Sigmoid colon (tissue), 6 donors: ENCODE measurements at regions not wholly inside any gene's neighbourhood (a gene's known extent, or its start where the extent isn't known, plus 50 kb on each side); places are given as distances from the start of the nearest gene placed in this dataset.

Source experiments
- DNase-seq: peaks from one replicate; pipeline ENCODE4 v3.0.0-alpha.2; 2019
- H3K27ac ChIP-seq, 4 donors: fragments of 200-600 bp; sonication (generic); one replicate each; pipeline ENCODE4 v1.5.1; 2016 to 2019; ENCODE audit warnings: mild to moderate bottlenecking in 1 of 4
- H3K27me3 ChIP-seq, 3 donors: fragments of 200-600 bp; sonication (generic); one replicate each; pipeline ENCODE4 v1.5.1; 2019; ENCODE audit warnings: mild to moderate bottlenecking in 1 of 3
- H3K36me3 ChIP-seq, 4 donors: fragments of 200-600 bp; sonication (generic); one replicate each; pipeline ENCODE4 v1.5.1; 2016 to 2019
- H3K4me1 ChIP-seq, 4 donors: fragments of 200-600 bp; sonication (generic); one replicate each; pipeline ENCODE4 v1.5.1; 2017 to 2019
- H3K4me3 ChIP-seq, 4 donors: fragments of 200-600 bp; sonication (generic); one replicate each; pipeline ENCODE4 v1.5.1; 2017 to 2019; ENCODE audit warnings: mild to moderate bottlenecking in 2 of 4, moderate library complexity in 1 of 4
- H3K9me3 ChIP-seq, 4 donors: fragments of 200-600 bp in 3 of 4; sonication (generic) in 3 of 4; one replicate each; pipeline versions ENCODE4 v1.5.1 to v1.6.1; 2013 to 2019
- EP300 ChIP-seq, 4 donors: sonication (generic); formaldehyde crosslinking; IDR thresholded peaks; one replicate each; pipeline ENCODE4 v1.6.1; 2017; ENCODE audit warnings: antibody characterized with exemption in 4 of 4
- POLR2A ChIP-seq, 2 donors: fragments of 450-650 bp; IDR thresholded peaks; one replicate each; pipeline ENCODE4 v1.6.1; 2016; ENCODE audit warnings: antibody characterized with exemption in 2 of 2, mild to moderate bottlenecking in 2 of 2, moderate library complexity in 2 of 2
- POLR2AphosphoS5 ChIP-seq, 4 donors: sonication (generic); formaldehyde crosslinking; IDR thresholded peaks; one replicate each; pipeline ENCODE4 v1.6.1; 2017; ENCODE audit warnings: antibody characterized with exemption in 4 of 4
- WGBS, 2 donors: extraction: QIAGEN DNeasy Blood & Tissue Kit; methylation state at CpG; one replicate each; pipeline ENCODE4 v1.1.7; 2013; 5-methylcytosine and 5-hydroxymethylcytosine counted together
- intact Hi-C: fragments of 100-400 bp; cut with DNase I; formaldehyde crosslinking; loops from one replicate; pipeline ENCODE4 v1.15.1; 2023
- TF ChIP-seq, protein P1 (sequence below), 4 experiments: fragments of 450-650 bp in 3 of 4; fragments of 200-600 bp in 1 of 4; IDR thresholded peaks; one replicate each; pipeline ENCODE4 v1.5.1; 2016 to 2019; ENCODE audit warnings: antibody characterized with exemption in 4 of 4, mild to moderate bottlenecking in 3 of 4, moderate library complexity in 2 of 4
- donor health status: healthy with polysubstance abuse.
- donor health status: healthy.

DNA sequence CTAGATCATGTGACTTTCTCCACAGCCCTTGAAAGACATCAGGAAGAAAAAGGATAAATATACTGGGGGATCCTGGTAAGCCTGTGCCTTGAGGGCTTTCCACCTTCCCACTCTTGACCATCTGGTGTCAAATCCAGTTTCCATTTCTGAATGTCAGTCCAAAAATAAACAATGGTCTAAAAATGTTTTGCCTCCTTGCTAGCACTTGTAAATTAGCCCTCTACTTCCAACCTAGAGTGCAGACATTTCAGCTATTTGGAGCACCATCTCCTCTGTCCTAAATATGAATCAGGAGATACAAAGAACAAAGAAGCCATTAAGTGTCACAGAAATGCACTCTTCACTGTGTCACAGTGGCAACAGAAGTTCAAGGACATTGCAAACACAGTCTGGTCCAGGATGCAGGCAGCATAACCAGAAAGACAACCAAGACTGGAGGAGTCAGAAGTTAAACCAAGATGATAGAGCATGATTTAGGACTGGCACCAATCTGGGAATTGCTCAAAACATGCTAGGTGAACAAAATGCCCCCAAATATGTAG is 88.1 kb downstream of the CCDC34 start:
- Histone ChIP-seq H3K4me3 (no peak overlapping the region), H3K4me1 (no peaks in the 10 kb centered on the region), H3K9me3 (peaks cover 0 to 7% (median 0%) of the 10 kb centered on the region in 4 donors), H3K27ac (no peak overlapping the region), H3K36me3 (no peaks in the 10 kb centered on the region), H3K27me3 (no peaks in the 10 kb centered on the region)
- TF ChIP-seq, protein P1, sequence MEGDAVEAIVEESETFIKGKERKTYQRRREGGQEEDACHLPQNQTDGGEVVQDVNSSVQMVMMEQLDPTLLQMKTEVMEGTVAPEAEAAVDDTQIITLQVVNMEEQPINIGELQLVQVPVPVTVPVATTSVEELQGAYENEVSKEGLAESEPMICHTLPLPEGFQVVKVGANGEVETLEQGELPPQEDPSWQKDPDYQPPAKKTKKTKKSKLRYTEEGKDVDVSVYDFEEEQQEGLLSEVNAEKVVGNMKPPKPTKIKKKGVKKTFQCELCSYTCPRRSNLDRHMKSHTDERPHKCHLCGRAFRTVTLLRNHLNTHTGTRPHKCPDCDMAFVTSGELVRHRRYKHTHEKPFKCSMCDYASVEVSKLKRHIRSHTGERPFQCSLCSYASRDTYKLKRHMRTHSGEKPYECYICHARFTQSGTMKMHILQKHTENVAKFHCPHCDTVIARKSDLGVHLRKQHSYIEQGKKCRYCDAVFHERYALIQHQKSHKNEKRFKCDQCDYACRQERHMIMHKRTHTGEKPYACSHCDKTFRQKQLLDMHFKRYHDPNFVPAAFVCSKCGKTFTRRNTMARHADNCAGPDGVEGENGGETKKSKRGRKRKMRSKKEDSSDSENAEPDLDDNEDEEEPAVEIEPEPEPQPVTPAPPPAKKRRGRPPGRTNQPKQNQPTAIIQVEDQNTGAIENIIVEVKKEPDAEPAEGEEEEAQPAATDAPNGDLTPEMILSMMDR (IDR thresholded peaks at IDR 0.05): no peak
- TF ChIP-seq POLR2A (IDR thresholded peaks at IDR 0.05) (no peak), POLR2AphosphoS5 (IDR thresholded peaks at IDR 0.05) (no peak), EP300 (IDR thresholded peaks at IDR 0.05) (no peak)
- intact Hi-C loops: no loop called here
- no peak for DNase-seq

DNA sequence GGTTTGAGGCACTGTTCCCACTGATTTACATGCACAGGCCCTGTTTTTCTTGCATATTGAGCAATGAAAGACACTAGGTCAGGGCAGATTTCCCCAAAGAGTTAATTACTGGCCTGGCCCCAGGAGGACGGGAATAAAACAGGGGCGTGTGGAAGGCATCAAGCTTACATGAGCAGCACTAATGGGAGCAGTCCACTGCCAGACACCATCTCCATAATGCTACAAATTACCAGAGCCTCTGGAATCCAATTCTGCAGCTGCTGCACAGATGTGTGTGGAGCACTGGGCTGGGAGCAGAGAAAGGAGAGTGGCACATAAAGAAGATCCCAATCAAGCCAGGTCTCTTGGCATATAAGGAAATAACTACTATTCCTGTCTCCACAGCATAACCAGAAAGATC is 96.9 kb downstream of the CCDC34 start:
- intact Hi-C loops: no loop called here
- H3K4me1 ChIP-seq: no peaks in the 10 kb centered on the region
- TF ChIP-seq, protein P1 (IDR thresholded peaks at IDR 0.05): no peak
- TF ChIP-seq POLR2A (IDR thresholded peaks at IDR 0.05) (no peak), EP300 (IDR thresholded peaks at IDR 0.05) (no peak), POLR2AphosphoS5 (IDR thresholded peaks at IDR 0.05) (no peak)
- H3K9me3 ChIP-seq: peaks cover 0 to 1% (median 0%) of the 10 kb centered on the region in 4 donors
- H3K36me3 ChIP-seq: no peaks in the 10 kb centered on the region
- H3K27ac ChIP-seq: no peak overlapping the region
- H3K4me3 ChIP-seq: no peak overlapping the region
- no peak for DNase-seq
- 27 to 68% methylated on average over 2 of the region's 2 CpGs for WGBS, 2 donors
- H3K27me3 ChIP-seq: no peaks in the 10 kb centered on the region

DNA sequence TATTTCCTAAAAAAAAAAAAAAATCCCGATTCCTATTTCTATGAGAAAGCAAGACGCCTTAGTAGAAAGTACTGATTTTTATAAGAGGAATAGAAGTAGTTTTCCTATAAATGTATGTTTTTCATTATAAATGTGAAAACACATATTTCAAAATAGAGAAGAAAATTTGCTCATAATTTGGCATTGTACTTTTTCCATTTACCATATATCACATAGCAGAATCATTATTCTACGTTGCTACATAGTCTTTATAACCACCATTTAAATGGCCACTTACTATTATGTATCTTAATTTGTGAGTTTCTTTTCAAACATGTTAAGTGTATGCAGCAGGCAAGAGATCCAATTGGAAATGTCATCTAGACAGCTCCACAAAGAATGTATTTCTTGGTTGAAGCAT is 99.0 kb downstream of the CCDC34 start:
- Histone ChIP-seq H3K36me3 (no peaks in the 10 kb centered on the region), H3K4me3 (no peak overlapping the region), H3K27ac (no peak overlapping the region), H3K4me1 (no peaks in the 10 kb centered on the region), H3K27me3 (no peaks in the 10 kb centered on the region), H3K9me3 (no peaks in the 10 kb centered on the region)
- TF ChIP-seq, protein P1 (IDR thresholded peaks at IDR 0.05): no peak
- TF ChIP-seq POLR2A (IDR thresholded peaks at IDR 0.05): no peak
- no peak for TF ChIP-seq POLR2AphosphoS5 (IDR thresholded peaks at IDR 0.05)
- TF ChIP-seq EP300 (IDR thresholded peaks at IDR 0.05): no peak
- intact Hi-C loops: no loop called here
- DNase-seq: no peak
- 85 to 95% methylated on average over 3 of the region's 3 CpGs for WGBS, 2 donors

DNA sequence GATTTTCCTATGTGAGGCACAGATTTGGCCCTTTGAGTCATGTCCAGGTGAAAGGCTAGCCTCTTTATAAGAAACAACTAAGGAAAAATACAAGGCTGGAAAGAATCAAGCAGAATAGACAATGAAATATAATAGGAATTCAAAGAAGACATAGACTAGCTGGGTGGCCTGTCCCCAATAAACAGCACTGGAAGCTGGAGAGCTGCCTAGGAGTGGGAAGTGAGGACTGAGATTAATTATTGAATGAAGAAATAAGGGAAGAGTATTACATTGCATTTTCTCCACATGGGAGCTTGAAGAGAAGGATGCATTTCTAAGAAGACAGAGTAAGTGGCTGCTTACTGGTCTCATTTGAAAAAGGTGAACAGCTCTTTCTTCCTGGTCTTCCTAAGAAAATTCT is 100.0 kb downstream of the CCDC34 start:
- H3K36me3 ChIP-seq: no peaks in the 10 kb centered on the region
- H3K9me3 ChIP-seq: no peaks in the 10 kb centered on the region
- H3K27me3 ChIP-seq: no peaks in the 10 kb centered on the region
- no peak for TF ChIP-seq POLR2A (IDR thresholded peaks at IDR 0.05)
- TF ChIP-seq, protein P1 (IDR thresholded peaks at IDR 0.05): no peak
- TF ChIP-seq POLR2AphosphoS5 (IDR thresholded peaks at IDR 0.05): no peak
- intact Hi-C loops: no loop called here
- H3K27ac ChIP-seq: no peak overlapping the region
- H3K4me1 ChIP-seq: no peaks in the 10 kb centered on the region
- no peak for DNase-seq
- H3K4me3 ChIP-seq: no peak overlapping the region

DNA sequence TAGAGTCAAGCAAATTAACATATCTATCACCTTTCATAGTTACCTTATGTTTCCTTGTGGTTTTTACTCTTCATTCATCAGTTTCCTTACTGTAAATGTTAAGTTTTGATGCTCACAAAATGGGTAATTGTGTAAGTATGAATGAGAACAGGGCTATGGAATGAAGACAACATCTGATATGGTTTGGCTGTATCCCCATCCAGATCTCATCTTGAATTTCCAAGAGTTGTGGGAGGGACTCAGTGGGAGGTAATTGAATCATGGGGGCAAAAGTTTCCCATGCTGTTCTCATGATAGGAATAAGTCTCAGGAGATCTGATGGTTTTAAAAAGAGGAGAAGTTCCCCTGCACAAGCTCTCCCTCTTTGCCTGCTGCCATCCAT is 107.6 kb downstream of the CCDC34 start:
- no peaks in the 10 kb centered on the region for H3K9me3 ChIP-seq
- H3K27ac ChIP-seq: no peak overlapping the region
- no peaks in the 10 kb centered on the region for H3K36me3 ChIP-seq
- H3K4me1 ChIP-seq: peaks cover 0 to 7% (median 0%) of the 10 kb centered on the region in 4 donors
- no peak for DNase-seq
- intact Hi-C loops: no loop called here
- TF ChIP-seq, protein P1 (IDR thresholded peaks at IDR 0.05): no peak
- TF ChIP-seq POLR2A (IDR thresholded peaks at IDR 0.05): no peak
- TF ChIP-seq POLR2AphosphoS5 (IDR thresholded peaks at IDR 0.05): no peak
- TF ChIP-seq EP300 (IDR thresholded peaks at IDR 0.05): no peak
- H3K4me3 ChIP-seq: no peak overlapping the region
- no peaks in the 10 kb centered on the region for H3K27me3 ChIP-seq
